ENCODE measurements at regions not wholly inside any gene's neighbourhood (a gene's known extent, or its start where the extent isn't known, plus 50 kb on each side); places are given as distances from the start of the nearest gene placed in this dataset.

- Histone ChIP-seq H2BK12ac (ENCODE audit: low read length) (no peak overlapping the region), H3K27me3 (ENCODE audit: insufficient read depth, low read length) (no peaks in the 10 kb centered on the region), H3K9me3 (ENCODE audit: insufficient read depth, low read depth, low read length) (no peaks in the 10 kb centered on the region), H3K23ac (ENCODE audit: low read length) (no peak overlapping the region), H3K79me1 (ENCODE audit: low read length) (no peaks in the 10 kb centered on the region), H2BK5ac (ENCODE audit: low read depth, low read length, poor library complexity) (no peak overlapping the region), H3K4me1 (ENCODE audit: control insufficient read depth in 1 of 2, insufficient read depth in 2 of 2, low read length in 2 of 2) (no peaks in the 10 kb centered on the region), H3K4ac (ENCODE audit: low read depth, low read length) (no peak overlapping the region), H2AFZ (ENCODE audit: insufficient read depth, low read length, poor library complexity) (no peak overlapping the region), H3K4me3 (ENCODE audit: low read depth, low read length) (no peak overlapping the region), H4K8ac (ENCODE audit: low read depth, low read length) (no peak overlapping the region), H2BK120ac (ENCODE audit: insufficient read depth, low read length, poor library complexity) (no peak overlapping the region), H3K36me3 (ENCODE audit: control insufficient read depth in 1 of 2, insufficient read depth in 2 of 2, low read length in 2 of 2) (no peaks in the 10 kb centered on the region), H3K14ac (ENCODE audit: low read length) (no peak overlapping the region), H3K79me2 (ENCODE audit: control insufficient read depth, insufficient read depth, low read length, poor library complexity) (no peaks in the 10 kb centered on the region), H3K4me2 (ENCODE audit: low read length) (no peak overlapping the region), H3K9ac (ENCODE audit: low read length) (no peak overlapping the region), H3K27ac (ENCODE audit: low read depth, low read length) (no peak overlapping the region), H2AK5ac (ENCODE audit: low read length) (no peak overlapping the region), H4K12ac (ENCODE audit: low read depth, low read length) (no peak overlapping the region), H3K18ac (ENCODE audit: low read length) (no peak overlapping the region), H4K91ac (ENCODE audit: low read depth, low read length) (no peak overlapping the region)
- no peak for DNase-seq
- no CpG with 5 or more reads among the region's 4 CpGs for WGBS (ENCODE audit: extremely low coverage, insufficient coverage, insufficient read length)
Measured at GRCh38 chr10:84891631-84892030, 563.2 kb downstream of the CCSER2 start.

GRCh38 chr10:84895541-84895940, 567.2 kb downstream of the CCSER2 start:
- Histone ChIP-seq H3K4me2 (ENCODE audit: low read length) (no peak overlapping the region), H4K91ac (ENCODE audit: low read depth, low read length) (no peak overlapping the region), H4K8ac (ENCODE audit: low read depth, low read length) (no peak overlapping the region), H4K12ac (ENCODE audit: low read depth, low read length) (no peak overlapping the region), H3K14ac (ENCODE audit: low read length) (no peak overlapping the region), H3K9me3 (ENCODE audit: insufficient read depth, low read depth, low read length) (no peaks in the 10 kb centered on the region), H3K18ac (ENCODE audit: low read length) (no peak overlapping the region), H3K4me1 (ENCODE audit: control insufficient read depth in 1 of 2, insufficient read depth in 2 of 2, low read length in 2 of 2) (no peaks in the 10 kb centered on the region), H3K79me2 (ENCODE audit: control insufficient read depth, insufficient read depth, low read length, poor library complexity) (no peaks in the 10 kb centered on the region), H3K9ac (ENCODE audit: low read length) (no peak overlapping the region), H2AK5ac (ENCODE audit: low read length) (no peak overlapping the region), H2BK5ac (ENCODE audit: low read depth, low read length, poor library complexity) (no peak overlapping the region), H3K4me3 (ENCODE audit: low read depth, low read length) (no peak overlapping the region), H2BK12ac (ENCODE audit: low read length) (no peak overlapping the region), H2BK120ac (ENCODE audit: insufficient read depth, low read length, poor library complexity) (no peak overlapping the region), H3K27ac (ENCODE audit: low read depth, low read length) (no peak overlapping the region), H2AFZ (ENCODE audit: insufficient read depth, low read length, poor library complexity) (no peak overlapping the region), H3K23ac (ENCODE audit: low read length) (no peak overlapping the region), H3K36me3 (ENCODE audit: control insufficient read depth in 1 of 2, insufficient read depth in 2 of 2, low read length in 2 of 2) (no peaks in the 10 kb centered on the region), H3K27me3 (ENCODE audit: insufficient read depth, low read length) (no peaks in the 10 kb centered on the region), H3K79me1 (ENCODE audit: low read length) (no peaks in the 10 kb centered on the region), H3K4ac (ENCODE audit: low read depth, low read length) (no peak overlapping the region)
- no peak for DNase-seq
- WGBS (ENCODE audit: extremely low coverage, insufficient coverage, insufficient read length): no CpG with 5 or more reads among the region's 3 CpGs

- Histone ChIP-seq H3K4ac (ENCODE audit: low read depth, low read length) (no peak overlapping the region), H3K27me3 (ENCODE audit: insufficient read depth, low read length) (no peaks in the 10 kb centered on the region), H2AK5ac (ENCODE audit: low read length) (no peak overlapping the region), H3K14ac (ENCODE audit: low read length) (no peak overlapping the region), H3K4me1 (ENCODE audit: control insufficient read depth in 1 of 2, insufficient read depth in 2 of 2, low read length in 2 of 2) (no peaks in the 10 kb centered on the region), H3K36me3 (ENCODE audit: control insufficient read depth in 1 of 2, insufficient read depth in 2 of 2, low read length in 2 of 2) (no peaks in the 10 kb centered on the region), H3K27ac (ENCODE audit: low read depth, low read length) (no peak overlapping the region), H3K79me2 (ENCODE audit: control insufficient read depth, insufficient read depth, low read length, poor library complexity) (no peaks in the 10 kb centered on the region), H3K9me3 (ENCODE audit: insufficient read depth, low read depth, low read length) (no peaks in the 10 kb centered on the region), H2BK120ac (ENCODE audit: insufficient read depth, low read length, poor library complexity) (no peak overlapping the region), H3K79me1 (ENCODE audit: low read length) (no peaks in the 10 kb centered on the region), H2AFZ (ENCODE audit: insufficient read depth, low read length, poor library complexity) (no peak overlapping the region), H4K91ac (ENCODE audit: low read depth, low read length) (no peak overlapping the region), H3K9ac (ENCODE audit: low read length) (no peak overlapping the region), H2BK12ac (ENCODE audit: low read length) (no peak overlapping the region), H3K23ac (ENCODE audit: low read length) (no peak overlapping the region), H4K12ac (ENCODE audit: low read depth, low read length) (no peak overlapping the region), H2BK5ac (ENCODE audit: low read depth, low read length, poor library complexity) (no peak overlapping the region), H3K4me3 (ENCODE audit: low read depth, low read length) (no peak overlapping the region), H3K4me2 (ENCODE audit: low read length) (no peak overlapping the region), H3K18ac (ENCODE audit: low read length) (no peak overlapping the region), H4K8ac (ENCODE audit: low read depth, low read length) (no peak overlapping the region)
- no peak for DNase-seq
- no CpG with 5 or more reads among the region's 2 CpGs for WGBS (ENCODE audit: extremely low coverage, insufficient coverage, insufficient read length)
Measured at GRCh38 chr10:84896909-84897308, 568.5 kb downstream of the CCSER2 start.

GRCh38 chr10:84899268-84899667, 570.9 kb downstream of the CCSER2 start:
- no peak overlapping the region for H3K27ac ChIP-seq (ENCODE audit: low read depth, low read length)
- no CpG with 5 or more reads among the region's 1 CpG for WGBS (ENCODE audit: extremely low coverage, insufficient coverage, insufficient read length)
- H2BK120ac ChIP-seq (ENCODE audit: insufficient read depth, low read length, poor library complexity): no peak overlapping the region
- no peak overlapping the region for H2BK5ac ChIP-seq (ENCODE audit: low read depth, low read length, poor library complexity)
- no peak overlapping the region for H2AK5ac ChIP-seq (ENCODE audit: low read length)
- H3K4ac ChIP-seq (ENCODE audit: low read depth, low read length): no peak overlapping the region
- no peak overlapping the region for H2BK12ac ChIP-seq (ENCODE audit: low read length)
- H3K9me3 ChIP-seq (ENCODE audit: insufficient read depth, low read depth, low read length): no peaks in the 10 kb centered on the region
- H3K18ac ChIP-seq (ENCODE audit: low read length): no peak overlapping the region
- H4K8ac ChIP-seq (ENCODE audit: low read depth, low read length): no peak overlapping the region
- H3K14ac ChIP-seq (ENCODE audit: low read length): no peak overlapping the region
- H3K23ac ChIP-seq (ENCODE audit: low read length): no peak overlapping the region
- no peak overlapping the region for H3K9ac ChIP-seq (ENCODE audit: low read length)
- no peak overlapping the region for H3K4me2 ChIP-seq (ENCODE audit: low read length)
- no peak overlapping the region for H2AFZ ChIP-seq (ENCODE audit: insufficient read depth, low read length, poor library complexity)
- H3K4me3 ChIP-seq (ENCODE audit: low read depth, low read length): no peak overlapping the region
- no peaks in the 10 kb centered on the region for H3K36me3 ChIP-seq (ENCODE audit: control insufficient read depth in 1 of 2, insufficient read depth in 2 of 2, low read length in 2 of 2)
- no peaks in the 10 kb centered on the region for H3K27me3 ChIP-seq (ENCODE audit: insufficient read depth, low read length)
- H4K12ac ChIP-seq (ENCODE audit: low read depth, low read length): no peak overlapping the region
- no peak for DNase-seq
- H3K79me1 ChIP-seq (ENCODE audit: low read length): no peaks in the 10 kb centered on the region
- H4K91ac ChIP-seq (ENCODE audit: low read depth, low read length): no peak overlapping the region
- H3K4me1 ChIP-seq (ENCODE audit: control insufficient read depth in 1 of 2, insufficient read depth in 2 of 2, low read length in 2 of 2): peaks cover 0 to 4% of the 10 kb centered on the region in 2 experiments
- H3K79me2 ChIP-seq (ENCODE audit: control insufficient read depth, insufficient read depth, low read length, poor library complexity): no peaks in the 10 kb centered on the region
